Stimulated activated CD8-positive, alpha-beta memory T cell treated with anti-CD3 and anti-CD28 coated beads, Interleukin-12 subunit alpha, Interleukin-12 subunit beta, amount 100 ng/mL, for 1 hour (primary cell): ENCODE measurements at regions not wholly inside any gene's neighbourhood (a gene's known extent, or its start where the extent isn't known, plus 50 kb on each side); places are given as distances from the start of the nearest gene placed in this dataset.

Experiments
- DNase-seq: peaks from one replicate; pipeline ENCODE4 v3.0.0-alpha.2; 2020; ENCODE audit warnings: low read depth

DNA sequence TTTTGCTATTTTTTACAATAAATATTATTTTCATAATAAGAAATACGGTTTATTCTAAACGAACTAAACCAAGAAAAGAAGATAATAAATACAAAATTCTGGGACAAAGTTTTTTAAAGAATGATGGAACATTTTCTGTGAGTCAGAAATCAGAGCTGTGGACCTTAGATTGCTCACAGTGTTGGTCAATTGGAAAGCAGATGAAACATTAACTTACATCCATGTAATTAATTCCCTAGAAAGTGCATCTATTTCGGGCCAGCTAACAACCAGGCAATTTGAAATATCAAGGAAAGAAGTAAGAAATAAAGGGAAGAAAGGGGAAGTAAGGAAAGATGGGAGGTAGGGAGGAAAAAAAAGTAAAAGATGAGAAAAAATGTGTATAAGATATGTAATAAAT is 1569.8 kb upstream of the TENM4 start:
- no peak for DNase-seq

- no peak for DNase-seq
These were observed 1566.2 kb upstream of the TENM4 start for GRCh38 chr11:81007046-81007445.

DNA sequence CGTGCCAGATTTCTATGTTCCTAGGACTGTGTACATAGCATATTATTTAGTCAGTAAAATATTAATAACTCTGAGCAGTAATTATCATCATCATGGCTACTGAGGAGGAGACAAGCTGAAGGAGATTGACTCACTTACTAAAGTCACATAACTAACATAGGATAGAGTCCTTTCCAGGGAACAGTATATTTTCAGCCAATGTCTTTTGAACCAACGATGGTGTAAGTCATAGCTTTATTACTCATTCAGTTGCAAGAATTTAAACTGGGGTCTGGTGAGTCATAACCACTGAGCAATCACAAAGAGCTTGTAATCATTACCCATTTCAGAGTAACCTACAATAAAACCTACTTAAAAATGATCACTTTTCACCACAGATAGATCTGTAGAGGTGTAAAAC is 1564.8 kb upstream of the TENM4 start:
- DNase-seq = no peak

DNA sequence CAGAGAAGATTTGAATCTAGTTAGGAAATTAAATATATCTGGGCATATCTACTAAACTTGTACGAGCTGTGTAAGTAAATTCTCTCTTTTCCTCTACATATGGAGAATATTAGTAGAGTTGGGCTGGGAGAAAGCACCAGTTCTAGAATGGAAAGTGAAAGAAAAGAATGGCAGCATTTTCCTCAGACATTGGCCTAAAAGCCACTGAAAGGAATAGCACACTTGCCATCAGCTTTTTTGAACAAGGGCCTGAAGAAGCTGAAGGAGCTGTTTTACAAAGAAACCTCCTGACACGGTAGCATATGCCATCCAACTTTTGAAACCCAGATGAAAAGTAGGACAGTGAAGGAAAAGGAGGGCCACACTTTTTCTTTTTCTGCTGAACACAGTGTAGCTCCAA is 1563.7 kb upstream of the TENM4 start:
- no peak for DNase-seq

- DNase-seq = no peak
These were observed 1561.5 kb upstream of the TENM4 start for GRCh38 chr11:81002374-81002773.

DNA sequence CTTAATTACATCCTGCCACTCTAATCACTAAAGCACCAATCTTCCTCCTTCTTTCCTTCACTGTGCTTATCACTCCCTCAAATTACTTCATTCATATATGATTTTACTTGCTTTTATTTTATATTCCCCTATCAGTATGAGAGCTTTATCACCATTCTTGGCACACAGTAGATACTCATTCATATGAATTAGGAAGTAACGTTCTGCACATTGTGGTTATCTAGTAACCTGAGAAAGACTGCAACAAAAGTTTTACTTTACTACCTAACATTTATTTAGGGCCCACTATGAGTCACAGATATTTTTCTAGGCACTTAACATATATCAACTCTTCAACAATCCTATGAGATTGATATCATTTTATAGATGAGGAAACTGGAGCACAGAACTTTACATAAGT is 1559.9 kb upstream of the TENM4 start:
- DNase-seq = no peak

DNA sequence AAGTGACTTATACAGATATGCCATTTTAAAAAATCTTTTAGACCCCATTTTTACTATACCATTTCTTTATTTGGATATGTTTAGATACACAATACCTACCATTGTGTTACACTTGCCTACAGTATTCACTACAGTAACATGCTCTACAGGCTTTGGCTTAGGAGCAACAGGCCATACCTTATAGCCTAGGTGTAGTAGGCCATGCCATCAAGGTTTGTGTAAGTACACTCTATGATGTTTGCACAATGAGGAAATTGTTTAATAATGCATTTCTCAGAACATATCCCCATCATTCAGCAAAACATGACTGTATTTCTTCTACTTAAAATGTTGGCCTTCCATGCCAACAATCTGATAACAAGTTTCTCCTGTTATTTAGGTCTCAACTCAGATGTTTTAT is 1559.5 kb upstream of the TENM4 start:
- no peak for DNase-seq

DNA sequence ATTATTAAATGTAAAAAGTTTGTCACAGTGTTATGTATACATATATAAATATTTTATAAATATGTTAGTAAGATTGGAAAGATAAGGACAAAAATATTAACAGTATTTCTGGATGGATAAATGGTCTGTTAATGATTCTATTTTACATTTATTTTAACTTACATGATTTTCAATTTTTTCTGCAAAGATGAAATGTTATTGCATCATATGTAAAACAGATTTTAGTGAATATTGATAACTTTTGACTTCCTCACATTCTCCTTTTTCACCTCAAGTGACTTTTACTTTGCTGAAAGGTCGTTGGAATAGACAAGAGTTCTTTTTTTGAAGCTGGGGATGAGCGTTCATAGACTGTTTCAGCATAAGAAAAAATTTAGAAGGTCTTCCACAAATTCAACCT is 1554.7 kb upstream of the TENM4 start:
- no peak for DNase-seq

GRCh38 chr11:80993536-80993935 is 1552.7 kb upstream of the TENM4 start:
- DNase-seq = no peak

DNA sequence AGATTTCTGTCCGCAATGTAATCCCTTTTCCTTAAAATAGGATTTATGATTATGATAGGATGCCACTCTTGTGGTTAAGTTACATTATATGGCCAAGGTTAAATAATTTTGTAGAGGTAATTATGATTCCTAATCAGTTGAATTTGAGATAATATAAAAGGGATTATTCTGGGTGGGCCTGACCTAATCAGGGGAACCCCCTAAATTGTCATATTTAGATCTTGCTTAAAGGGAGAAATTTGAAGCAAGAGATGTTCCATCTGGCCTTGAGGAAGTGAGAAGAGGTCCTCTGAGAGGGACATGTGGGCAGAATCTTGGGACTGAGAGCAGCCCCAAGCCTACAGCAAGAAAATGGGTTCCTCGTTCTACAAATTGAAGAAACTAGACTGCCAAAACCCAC is 1550.1 kb upstream of the TENM4 start:
- no peak for DNase-seq

DNA sequence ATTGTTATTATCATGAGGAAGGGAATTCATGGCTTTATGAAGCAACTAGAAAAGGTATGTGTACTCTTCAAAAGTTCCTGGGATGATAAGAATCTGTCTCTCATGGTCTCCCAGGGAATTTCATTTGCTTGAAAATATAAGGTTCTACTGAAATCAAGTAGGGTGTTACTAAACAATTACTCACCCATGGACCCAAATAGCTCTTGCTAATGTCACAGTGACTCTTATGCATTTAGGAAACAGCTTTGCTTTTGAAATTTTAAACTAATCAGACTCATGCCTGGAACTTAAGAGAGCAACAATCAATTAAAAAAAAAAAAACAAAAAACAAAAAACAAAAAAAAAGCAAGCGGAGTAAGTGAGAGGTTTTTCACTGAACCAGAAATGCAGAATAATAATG is 1546.3 kb upstream of the TENM4 start:
- DNase-seq = no peak

- no peak for DNase-seq
These were observed 1545.7 kb upstream of the TENM4 start for GRCh38 chr11:80986421-80987074.

GRCh38 chr11:80980227-80980626 is 1539.4 kb upstream of the TENM4 start:
- no peak for DNase-seq

DNA sequence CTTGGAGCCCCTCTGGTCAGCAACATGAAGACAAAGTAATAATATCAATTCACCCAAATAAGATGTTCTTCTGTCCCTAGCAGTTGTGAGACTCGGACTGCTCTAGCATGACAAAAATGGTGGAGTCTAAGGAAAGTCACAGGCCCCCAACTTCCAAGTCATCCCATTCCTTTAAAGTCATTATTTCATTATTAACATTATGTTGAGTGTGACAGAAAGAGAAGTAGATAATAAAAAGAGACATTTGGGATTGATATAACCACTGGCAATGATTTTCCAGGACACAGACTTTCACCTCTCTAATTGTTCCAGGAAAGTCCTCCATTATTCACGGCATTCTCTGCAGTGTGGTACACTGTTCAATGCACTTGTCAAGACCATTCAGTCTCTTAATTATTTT is 1533.0 kb upstream of the TENM4 start:
- no peak for DNase-seq

DNA sequence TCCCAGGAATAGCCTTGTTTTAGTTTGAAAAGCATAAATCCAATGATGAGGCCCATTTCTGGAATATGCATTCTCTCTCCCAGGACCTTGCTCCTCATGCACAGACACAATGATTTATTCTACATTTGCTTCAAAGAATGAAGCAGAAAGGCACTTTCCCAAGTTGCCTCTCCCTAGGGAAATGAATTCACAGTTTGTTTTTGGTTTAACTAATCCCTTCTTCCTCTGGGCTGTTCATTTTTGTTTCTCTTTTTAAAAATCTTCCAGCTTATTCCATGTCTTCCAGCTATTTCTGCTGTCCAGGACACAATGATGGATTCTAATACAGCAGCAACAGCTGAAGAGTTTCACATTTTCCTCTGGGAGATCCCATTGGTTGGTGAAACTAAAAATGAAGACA is 1529.2 kb upstream of the TENM4 start:
- DNase-seq = no peak

DNA sequence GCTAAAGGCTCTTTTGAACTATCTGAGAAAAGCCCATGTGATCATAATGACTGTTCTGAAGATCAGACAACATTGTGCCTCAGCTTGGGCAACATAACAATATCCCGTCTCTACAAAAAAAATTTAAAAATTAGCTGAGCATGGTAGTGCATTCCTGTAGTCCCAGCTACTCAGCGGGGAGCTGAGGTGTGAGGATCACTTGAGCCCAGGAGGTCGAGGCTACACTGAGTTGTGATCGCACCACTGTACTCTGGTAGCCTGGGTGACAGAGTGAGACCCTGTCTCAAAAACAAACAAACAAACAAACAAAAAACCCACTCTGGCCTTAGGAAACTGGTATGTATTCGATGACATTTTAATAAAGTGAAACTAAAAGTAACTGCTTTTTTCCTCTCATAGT is 1526.8 kb upstream of the TENM4 start:
- DNase-seq = no peak

GRCh38 chr11:80960381-80961029 is 1519.7 kb upstream of the TENM4 start:
- DNase-seq = no peak

- DNase-seq = no peak
These were observed 1518.9 kb upstream of the TENM4 start for GRCh38 chr11:80959751-80960150.

DNA sequence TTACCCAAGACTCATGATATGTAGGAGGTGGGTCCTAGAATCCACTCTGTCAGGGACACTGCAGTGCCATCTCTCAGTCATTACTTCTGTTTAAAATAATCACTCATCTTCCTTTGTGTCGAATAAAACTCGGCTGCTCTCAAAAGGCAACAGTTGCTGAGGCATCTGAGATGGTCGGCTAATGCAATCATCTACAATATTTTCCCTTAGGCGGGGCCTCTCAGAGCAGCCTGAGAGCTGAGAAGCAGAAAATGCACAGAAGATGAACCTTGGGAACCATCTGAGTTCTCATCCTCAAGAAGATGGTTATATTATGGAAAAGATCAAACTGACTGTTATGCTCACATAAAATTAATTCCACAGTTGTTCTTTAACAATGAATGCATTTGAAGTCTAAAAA is 1518.2 kb upstream of the TENM4 start:
- DNase-seq = no peak

DNA sequence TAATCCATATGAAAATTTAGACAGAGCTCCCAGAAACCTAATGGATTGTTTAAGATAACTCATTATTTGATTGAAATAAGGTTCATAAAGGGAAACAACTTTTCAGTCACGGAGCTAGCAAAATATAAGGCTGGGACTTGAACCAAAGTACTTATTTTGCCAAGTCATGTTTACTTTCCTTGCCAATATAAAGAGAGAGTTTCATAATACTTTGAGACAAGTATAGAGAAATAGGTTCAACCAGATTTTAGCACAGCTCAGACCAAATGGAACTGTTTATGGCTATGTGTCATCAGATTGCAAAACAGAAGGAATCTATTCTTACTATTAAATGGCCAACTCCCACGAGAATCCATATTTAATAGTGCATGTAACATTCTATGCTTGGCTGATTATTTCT is 1517.5 kb upstream of the TENM4 start:
- DNase-seq = no peak

- DNase-seq = no peak
These were observed 1514.8 kb upstream of the TENM4 start for GRCh38 chr11:80955588-80955987.

DNA sequence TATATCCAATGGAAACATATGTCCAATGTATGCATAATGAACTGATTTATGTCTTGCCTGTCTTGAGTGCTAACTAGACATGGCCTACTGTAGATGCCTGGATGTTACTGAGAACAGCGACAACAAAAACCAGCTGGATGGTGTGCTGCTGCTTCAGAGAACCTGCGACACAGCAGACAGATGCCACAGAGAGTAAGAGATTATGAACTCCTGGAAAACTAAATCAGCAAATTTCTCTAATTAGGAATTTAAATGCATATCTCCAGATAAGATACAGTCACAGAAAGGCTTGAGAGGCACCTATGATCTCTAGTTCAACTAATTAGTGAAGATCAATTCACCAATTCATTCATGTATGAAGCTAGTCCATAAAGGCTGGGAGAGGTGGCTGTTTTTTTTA is 1508.0 kb upstream of the TENM4 start:
- DNase-seq = no peak

GRCh38 chr11:80944758-80945157 is 1503.9 kb upstream of the TENM4 start:
- no peak for DNase-seq

GRCh38 chr11:80943226-80943625 is 1502.4 kb upstream of the TENM4 start:
- DNase-seq = no peak
